ENCODE measurements at regions not wholly inside any gene's neighbourhood (a gene's known extent, or its start where the extent isn't known, plus 50 kb on each side); places are given as distances from the start of the nearest gene placed in this dataset.

DNA sequence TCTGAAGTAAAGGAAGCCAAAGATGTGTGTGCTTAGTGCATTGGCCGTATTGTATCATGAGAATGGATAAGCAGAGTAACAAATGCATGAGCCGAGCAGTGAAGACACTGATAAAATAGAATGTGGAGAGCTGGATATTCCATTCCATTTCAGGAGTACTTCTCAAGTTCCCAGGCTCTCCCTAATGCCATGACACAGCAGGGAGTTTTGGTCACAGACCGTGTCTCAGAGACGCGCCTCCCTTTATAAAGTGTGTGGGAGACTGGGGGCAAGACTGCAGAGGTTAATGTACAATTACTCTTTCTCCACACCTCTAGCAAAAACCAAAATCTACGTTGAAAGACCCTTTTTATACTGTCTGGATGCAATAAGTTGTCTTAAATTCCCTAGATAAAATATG lies 575.6 kb downstream of the EFNB2 start:
- in situ Hi-C loops (cut with HindIII; ENCODE audit: low sequenced_read_pairs) = no loop called here
- DNase-seq (ENCODE audit: low read depth, low spot score) = no peak

GRCh38 chr13:105957769-105958438 lies 577.6 kb downstream of the EFNB2 start:
- DNase-seq (ENCODE audit: low read depth, low spot score) = no peak
- TF ChIP-seq, protein P1, sequence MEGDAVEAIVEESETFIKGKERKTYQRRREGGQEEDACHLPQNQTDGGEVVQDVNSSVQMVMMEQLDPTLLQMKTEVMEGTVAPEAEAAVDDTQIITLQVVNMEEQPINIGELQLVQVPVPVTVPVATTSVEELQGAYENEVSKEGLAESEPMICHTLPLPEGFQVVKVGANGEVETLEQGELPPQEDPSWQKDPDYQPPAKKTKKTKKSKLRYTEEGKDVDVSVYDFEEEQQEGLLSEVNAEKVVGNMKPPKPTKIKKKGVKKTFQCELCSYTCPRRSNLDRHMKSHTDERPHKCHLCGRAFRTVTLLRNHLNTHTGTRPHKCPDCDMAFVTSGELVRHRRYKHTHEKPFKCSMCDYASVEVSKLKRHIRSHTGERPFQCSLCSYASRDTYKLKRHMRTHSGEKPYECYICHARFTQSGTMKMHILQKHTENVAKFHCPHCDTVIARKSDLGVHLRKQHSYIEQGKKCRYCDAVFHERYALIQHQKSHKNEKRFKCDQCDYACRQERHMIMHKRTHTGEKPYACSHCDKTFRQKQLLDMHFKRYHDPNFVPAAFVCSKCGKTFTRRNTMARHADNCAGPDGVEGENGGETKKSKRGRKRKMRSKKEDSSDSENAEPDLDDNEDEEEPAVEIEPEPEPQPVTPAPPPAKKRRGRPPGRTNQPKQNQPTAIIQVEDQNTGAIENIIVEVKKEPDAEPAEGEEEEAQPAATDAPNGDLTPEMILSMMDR (IDR thresholded peaks at IDR 0.05; ENCODE audit: low read depth, low read length) = no peak
- in situ Hi-C loops (cut with HindIII; ENCODE audit: low sequenced_read_pairs) = no loop called here
- no peak overlapping the region for H3K4me3 ChIP-seq (ENCODE audit: low read depth, low read length)

More for the DNA sequence above, 575.6 kb downstream of the EFNB2 start:
- no peak overlapping the region for H3K4me3 ChIP-seq (ENCODE audit: low read depth, low read length)
- TF ChIP-seq, protein P1 (IDR thresholded peaks at IDR 0.05; ENCODE audit: low read depth, low read length) = no peak

DNA sequence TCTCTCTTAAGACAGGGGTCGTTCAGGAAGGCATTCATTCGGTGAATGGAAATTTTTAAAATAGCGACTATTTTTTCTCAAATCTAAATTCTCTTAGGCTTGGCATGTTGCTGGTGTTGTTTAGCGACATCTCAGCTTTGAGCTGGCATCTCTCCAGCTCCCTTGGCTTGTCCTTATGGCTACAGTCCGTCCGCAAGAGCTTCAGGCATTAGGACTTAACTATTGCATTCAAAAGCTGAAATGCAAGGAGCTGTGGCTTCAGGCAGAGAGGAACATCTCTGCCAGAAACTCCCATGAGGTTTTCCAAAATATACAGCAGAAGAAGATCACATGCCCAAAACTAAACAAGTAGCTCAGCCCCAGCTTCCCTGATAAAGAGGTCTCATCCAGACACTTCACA lies 578.5 kb downstream of the EFNB2 start:
- in situ Hi-C loops (cut with HindIII; ENCODE audit: low sequenced_read_pairs) = no loop called here
- TF ChIP-seq, protein P1 (IDR thresholded peaks at IDR 0.05; ENCODE audit: low read depth, low read length) = no peak
- no peak overlapping the region for H3K4me3 ChIP-seq (ENCODE audit: low read depth, low read length)
- DNase-seq (ENCODE audit: low read depth, low spot score) = no peak

DNA sequence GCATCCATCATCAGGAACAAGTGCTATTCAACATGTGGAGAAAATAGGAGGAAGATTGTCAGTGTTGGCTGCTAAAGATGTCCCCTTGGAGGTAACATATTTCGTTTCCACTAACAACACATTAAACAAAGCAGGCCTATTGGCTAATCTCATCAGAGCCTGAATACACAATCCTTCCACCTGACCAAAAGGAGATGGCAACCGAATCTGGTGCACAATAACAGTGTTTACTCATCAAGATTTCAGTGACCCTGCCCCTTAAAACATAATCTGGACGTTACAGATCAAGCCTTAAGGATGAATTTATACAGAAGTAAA lies 582.5 kb downstream of the EFNB2 start:
- H3K4me3 ChIP-seq (ENCODE audit: low read depth, low read length) = no peak overlapping the region
- in situ Hi-C loops (cut with HindIII; ENCODE audit: low sequenced_read_pairs) = no loop called here
- TF ChIP-seq, protein P1 (IDR thresholded peaks at IDR 0.05; ENCODE audit: low read depth, low read length) = no peak
- DNase-seq (ENCODE audit: low read depth, low spot score) = no peak

GRCh38 chr13:105952233-105952972 lies 583.1 kb downstream of the EFNB2 start:
- no peak for DNase-seq (ENCODE audit: low read depth, low spot score)
- TF ChIP-seq, protein P1 (IDR thresholded peaks at IDR 0.05; ENCODE audit: low read depth, low read length) = no peak
- no peak overlapping the region for H3K4me3 ChIP-seq (ENCODE audit: low read depth, low read length)
- in situ Hi-C loops (cut with HindIII; ENCODE audit: low sequenced_read_pairs) = no loop called here

GRCh38 chr13:105948143-105948542 lies 587.3 kb downstream of the EFNB2 start:
- TF ChIP-seq, protein P1 (IDR thresholded peaks at IDR 0.05; ENCODE audit: low read depth, low read length) = no peak
- no peak overlapping the region for H3K4me3 ChIP-seq (ENCODE audit: low read depth, low read length)
- in situ Hi-C loops (cut with HindIII; ENCODE audit: low sequenced_read_pairs) = no loop called here
- DNase-seq (ENCODE audit: low read depth, low spot score) = no peak

Data from astrocyte of the spinal cord (primary cell).